Tongue (tissue), 1 donor: ENCODE measurements at regions not wholly inside any gene's neighbourhood (a gene's known extent, or its start where the extent isn't known, plus 50 kb on each side); places are given as distances from the start of the nearest gene placed in this dataset.
"Not testable (repeated sequence)": the region's sequence is repeated elsewhere in the genome, so short reads cannot be mapped to it uniquely, and the experiment has no call there.

Experiments
- DNase-seq: peaks from one replicate; pipeline ENCODE4 v3.0.0-alpha.2; 2015

GRCh38 chr2:122545821-122546220 lies 790.4 kb downstream of the TSN start:
- no peak for DNase-seq

- DNase-seq = no peak
Measured at GRCh38 chr2:122562775-122563174, 807.3 kb downstream of the TSN start.

DNA sequence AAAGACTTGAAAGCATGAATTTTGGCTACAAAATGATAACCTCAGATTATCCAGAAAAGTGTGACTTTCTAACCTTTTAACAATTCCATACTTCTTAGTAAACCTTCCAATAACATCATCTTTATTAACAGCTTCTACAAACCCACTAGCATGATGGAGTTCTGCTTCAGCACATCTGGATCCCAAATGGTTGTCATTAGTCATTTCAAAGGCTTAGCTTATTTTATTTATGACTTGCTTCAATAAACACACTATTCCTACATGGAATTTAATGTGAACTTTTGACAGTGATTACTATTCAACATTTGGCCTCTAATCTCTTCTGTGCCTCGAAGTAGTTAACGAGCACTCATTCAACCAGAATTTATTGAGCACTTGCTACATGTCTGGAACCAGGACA lies 808.3 kb downstream of the TSN start:
- no peak for DNase-seq

- no peak for DNase-seq
Measured at GRCh38 chr2:122564843-122565242, 809.4 kb downstream of the TSN start.

- no peak for DNase-seq
Measured at GRCh38 chr2:122565364-122565763, 809.9 kb downstream of the TSN start.

DNA sequence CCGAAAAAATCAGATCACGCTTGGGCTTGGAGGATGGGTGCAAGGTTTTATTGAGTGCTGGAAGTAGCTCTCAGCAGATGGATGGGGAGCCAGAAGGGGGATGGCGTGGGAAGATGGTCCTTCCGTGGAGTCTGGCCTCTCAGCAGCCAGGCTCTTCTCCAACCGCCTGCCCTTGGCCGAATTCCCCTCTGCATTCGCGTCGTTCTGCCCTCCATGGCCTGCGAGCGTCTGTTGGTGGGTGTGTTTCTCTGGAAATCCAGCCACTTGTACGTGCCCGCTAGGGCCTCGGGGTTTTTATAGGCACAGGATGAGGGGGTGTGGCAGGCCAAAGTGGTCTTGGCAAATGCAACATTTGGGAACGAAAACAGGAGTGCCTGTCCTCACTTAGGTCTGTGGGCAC lies 815.2 kb downstream of the TSN start:
- DNase-seq = no peak

- not testable (repeated sequence) for DNase-seq
Measured at GRCh38 chr2:122571471-122571870, 816.0 kb downstream of the TSN start.

DNA sequence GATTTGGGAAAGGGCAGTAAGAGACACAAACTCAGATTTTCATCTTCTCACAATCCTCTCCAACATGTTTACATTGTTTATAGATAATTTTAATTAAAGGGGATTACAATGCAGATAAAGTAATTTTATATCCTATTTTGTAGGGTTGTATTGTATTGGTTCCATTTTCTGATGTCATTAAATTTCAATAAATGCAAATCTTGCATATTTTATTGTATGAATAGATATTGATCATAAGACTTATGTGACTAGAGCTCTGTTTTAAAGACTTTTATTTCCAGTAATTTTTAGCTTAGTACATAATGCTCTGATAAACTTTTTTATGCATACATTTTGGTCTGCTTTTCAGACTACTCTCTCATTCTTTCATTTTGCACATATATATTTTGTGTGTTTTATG lies 819.6 kb downstream of the TSN start:
- no peak for DNase-seq

GRCh38 chr2:122583159-122583917 lies 827.9 kb downstream of the TSN start:
- no peak for DNase-seq

GRCh38 chr2:122590524-122590923 lies 835.1 kb downstream of the TSN start:
- DNase-seq = no peak

DNA sequence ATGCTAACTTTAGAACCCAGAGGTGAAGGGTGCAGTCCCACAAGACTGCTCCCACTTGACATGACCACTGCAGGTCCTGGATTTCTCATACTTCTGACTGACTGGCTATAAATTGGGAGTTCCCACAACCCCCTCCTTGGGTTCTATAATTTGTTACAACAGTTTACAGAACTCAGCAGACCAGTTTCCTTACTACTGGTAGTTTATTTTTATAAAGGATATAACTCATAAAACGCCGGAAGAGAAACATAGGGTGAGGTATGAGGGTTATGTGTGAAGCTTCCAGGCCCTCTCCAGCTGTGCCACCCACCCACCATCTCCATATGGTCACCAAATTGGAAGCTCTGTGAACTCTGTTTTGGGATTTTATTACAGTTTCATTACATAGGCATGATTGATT lies 839.6 kb downstream of the TSN start:
- DNase-seq = no peak

GRCh38 chr2:122596598-122596997 lies 841.1 kb downstream of the TSN start:
- no peak for DNase-seq

GRCh38 chr2:122598784-122599183 lies 843.3 kb downstream of the TSN start:
- DNase-seq = no peak

DNA sequence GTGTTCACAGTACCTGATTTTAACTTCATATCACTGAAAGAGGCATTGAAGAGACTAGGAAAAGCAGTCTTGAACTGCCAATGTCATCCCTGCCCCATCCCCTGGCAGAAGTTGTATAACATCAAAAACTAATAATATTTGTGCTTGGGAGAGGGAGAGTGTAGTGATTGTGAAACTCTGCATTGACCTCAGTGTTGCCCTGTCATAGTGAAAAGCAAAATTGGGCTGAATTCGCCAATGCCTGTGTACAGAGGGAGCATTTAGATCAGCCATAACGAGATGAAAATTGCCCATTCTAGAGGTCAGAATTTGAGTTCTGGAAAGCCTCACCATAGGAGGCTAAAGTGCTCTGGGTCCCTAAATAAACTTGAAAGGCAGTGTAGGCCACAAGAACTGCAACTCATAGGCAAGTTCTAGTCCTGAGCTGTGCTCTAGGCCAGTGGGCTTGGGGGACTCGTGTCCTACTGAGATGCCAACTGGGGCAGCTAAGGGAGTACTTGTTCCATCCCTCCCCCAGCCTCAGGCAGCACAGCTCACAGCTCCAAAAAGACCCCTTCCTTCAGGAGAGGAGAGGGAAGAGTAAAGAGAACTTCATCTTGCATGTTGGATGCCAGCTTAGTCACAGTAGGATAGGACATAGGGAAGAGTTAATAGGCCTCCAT lies 855.6 kb downstream of the TSN start:
- DNase-seq = no peak

GRCh38 chr2:122622934-122623333 lies 867.5 kb downstream of the TSN start:
- DNase-seq = no peak

DNA sequence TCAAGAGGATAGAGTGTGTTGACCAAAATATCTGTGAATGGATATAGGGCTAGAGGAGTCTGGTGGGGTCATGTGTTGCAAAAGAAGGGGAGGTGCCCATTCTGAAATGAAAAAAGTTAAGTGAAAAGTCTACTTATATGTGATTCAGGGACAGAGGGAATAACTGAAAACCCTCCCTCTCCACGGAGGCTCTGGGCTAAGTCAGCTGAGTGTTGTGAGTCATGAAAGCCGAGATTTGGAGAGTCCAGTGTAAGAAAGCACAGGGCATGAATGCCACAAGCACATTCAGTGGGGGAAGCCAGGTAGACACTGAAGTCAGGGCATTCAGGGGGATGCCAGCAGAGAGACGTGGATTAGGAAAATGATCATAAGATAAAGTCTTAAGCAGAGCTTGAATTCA lies 871.9 kb downstream of the TSN start:
- no peak for DNase-seq

- peak; percentile 57 for DNase-seq
Measured at GRCh38 chr2:122634256-122634655, 878.8 kb downstream of the TSN start.

DNA sequence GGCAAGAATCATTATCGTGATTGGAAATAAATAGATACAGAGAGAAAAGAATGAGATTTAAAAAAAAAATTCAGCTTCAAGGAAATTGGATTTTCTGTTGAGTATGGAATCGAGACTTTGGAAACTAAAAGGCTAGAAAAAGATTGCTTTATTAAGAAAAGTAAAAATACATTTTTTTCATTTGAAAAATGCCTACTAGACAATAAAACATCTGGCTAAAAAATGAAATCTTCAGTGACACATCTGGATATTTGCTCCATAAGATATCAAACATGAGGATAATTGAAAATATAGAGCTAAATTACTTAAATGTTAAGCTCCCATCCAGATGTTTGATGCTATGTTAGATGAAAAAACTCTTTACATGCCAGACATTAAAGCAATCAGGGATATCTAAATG lies 879.5 kb downstream of the TSN start:
- no peak for DNase-seq

GRCh38 chr2:122635686-122636085 lies 880.2 kb downstream of the TSN start:
- no peak for DNase-seq

- DNase-seq = no peak
Measured at GRCh38 chr2:122636097-122636496, 880.6 kb downstream of the TSN start.

DNA sequence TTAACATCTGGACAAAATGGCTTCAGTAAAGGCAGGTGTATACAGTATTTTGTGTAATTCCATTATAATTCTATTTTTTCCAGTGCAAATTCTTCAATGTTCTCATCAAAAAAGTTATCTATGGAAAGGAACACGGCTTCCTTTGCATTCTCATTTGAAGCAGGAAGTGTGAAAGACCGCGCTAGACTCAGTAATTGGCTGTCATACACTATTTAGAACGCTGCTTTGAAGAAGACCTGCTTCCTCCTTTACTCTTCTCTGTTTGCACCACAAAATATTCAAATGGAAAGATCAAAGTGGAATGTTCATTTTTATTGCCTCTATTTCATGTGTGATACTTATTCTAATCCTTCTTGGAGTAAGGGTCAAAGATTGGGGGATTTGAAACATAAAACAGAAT lies 883.7 kb downstream of the TSN start:
- DNase-seq = no peak

DNA sequence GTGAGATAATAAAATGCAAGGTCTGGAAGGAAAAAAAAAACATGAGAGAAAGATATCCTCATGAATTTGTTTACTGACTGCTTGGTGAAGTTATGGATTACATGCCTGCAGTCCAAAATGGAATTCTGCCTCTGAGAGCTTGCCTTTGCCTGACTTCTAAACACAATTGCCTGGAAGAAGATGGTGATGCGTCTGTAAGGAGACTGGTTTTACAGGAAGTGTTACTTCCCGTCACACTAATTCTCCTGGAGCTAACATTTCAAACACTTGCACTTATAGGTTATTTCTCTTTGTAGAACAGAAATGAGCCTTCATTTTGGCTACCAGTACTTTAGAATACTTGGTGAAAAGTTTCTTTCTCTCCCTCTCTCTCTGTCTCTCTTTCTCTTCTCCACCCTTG lies 884.3 kb downstream of the TSN start:
- DNase-seq = no peak

DNA sequence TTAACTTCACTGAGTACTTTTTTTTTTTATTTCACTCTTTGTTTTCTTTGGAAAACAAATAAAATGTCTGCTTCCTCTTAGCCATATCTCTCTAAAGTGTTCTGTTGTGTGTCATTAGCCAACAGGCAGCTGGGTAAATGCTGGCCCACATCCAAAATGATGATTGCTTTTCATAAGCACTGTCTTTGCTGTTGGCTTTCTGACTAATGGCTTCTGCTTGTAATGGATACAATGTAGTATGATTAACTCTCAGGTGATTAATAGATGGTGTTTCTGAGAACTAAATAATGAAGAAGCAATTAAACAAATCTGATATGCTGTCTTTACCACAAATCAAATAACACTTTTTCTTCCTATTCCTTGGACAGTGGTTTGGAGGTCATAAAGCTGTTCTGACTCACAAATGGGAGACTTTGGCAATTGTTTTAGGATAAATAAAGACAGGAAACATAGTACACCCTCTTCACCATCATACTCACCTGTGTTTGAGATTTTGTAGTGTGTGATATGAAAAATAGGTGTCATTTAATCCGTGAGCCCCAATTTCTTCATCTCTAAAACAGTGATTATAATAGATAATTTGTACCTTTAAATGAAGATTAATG lies 888.4 kb downstream of the TSN start:
- DNase-seq = peak; percentile 55

DNA sequence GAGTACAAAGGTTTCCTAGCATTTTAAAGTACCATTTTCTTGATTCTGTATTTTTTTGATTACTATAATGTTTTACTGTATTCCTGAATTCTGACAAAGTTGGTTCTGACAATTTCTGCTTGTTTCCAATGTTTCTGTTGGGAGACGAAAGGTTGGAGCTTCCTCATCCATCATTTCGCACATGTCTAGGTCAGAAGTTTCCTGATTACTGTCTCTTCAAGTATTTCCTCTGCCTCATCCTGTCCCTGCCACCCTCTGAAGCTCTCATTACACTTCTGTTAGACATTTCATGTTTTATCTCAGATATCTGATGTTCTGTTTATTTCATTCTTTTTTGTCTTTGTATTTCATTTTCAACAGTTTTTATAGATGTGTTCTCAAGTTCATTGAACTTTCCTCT lies 895.8 kb downstream of the TSN start:
- no peak for DNase-seq
